ENCODE measurements at regions not wholly inside any gene's neighbourhood (a gene's known extent, or its start where the extent isn't known, plus 50 kb on each side); places are given as distances from the start of the nearest gene placed in this dataset.

DNA sequence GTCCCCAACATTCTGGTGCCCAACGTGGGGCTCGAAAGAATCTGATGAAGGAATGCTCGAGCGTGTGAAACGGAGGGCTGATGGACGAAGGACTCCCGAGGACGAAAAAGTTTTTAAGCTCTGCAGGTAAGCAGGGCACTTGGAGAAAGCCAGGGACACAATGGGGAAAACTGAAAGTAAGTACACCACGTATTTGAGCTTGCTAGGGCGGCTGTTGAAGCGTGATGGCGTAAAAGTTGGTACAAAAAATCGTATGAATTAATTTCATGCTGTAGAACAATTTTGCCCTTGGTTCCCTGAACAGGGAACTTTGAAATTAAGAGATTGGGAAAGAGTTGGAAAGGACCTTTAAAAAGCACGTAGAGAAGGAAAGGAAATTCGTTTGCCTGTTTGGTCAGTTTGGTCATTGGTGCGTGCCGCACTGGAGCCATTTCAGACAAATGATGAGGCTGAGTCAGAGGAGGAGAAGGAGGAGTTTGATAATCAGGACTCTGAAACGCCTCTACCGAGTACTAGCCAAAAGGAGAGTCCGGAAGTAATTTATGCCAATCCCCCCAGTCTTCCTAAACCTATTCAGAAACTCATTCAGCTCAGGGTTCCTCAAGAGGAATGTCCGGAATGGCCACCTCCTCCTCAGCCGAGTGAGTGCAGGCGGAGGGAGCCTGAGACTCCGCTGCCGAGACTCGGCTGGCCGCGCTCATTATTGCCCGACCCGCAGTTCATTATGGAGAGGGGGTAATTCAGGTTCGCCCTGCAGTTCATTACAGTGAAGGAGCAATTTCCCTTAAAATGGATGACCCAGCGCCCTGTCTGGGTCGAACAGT, 59.2 kb upstream of the PRSS16 start (continued):
- TF ChIP-seq, protein P1, sequence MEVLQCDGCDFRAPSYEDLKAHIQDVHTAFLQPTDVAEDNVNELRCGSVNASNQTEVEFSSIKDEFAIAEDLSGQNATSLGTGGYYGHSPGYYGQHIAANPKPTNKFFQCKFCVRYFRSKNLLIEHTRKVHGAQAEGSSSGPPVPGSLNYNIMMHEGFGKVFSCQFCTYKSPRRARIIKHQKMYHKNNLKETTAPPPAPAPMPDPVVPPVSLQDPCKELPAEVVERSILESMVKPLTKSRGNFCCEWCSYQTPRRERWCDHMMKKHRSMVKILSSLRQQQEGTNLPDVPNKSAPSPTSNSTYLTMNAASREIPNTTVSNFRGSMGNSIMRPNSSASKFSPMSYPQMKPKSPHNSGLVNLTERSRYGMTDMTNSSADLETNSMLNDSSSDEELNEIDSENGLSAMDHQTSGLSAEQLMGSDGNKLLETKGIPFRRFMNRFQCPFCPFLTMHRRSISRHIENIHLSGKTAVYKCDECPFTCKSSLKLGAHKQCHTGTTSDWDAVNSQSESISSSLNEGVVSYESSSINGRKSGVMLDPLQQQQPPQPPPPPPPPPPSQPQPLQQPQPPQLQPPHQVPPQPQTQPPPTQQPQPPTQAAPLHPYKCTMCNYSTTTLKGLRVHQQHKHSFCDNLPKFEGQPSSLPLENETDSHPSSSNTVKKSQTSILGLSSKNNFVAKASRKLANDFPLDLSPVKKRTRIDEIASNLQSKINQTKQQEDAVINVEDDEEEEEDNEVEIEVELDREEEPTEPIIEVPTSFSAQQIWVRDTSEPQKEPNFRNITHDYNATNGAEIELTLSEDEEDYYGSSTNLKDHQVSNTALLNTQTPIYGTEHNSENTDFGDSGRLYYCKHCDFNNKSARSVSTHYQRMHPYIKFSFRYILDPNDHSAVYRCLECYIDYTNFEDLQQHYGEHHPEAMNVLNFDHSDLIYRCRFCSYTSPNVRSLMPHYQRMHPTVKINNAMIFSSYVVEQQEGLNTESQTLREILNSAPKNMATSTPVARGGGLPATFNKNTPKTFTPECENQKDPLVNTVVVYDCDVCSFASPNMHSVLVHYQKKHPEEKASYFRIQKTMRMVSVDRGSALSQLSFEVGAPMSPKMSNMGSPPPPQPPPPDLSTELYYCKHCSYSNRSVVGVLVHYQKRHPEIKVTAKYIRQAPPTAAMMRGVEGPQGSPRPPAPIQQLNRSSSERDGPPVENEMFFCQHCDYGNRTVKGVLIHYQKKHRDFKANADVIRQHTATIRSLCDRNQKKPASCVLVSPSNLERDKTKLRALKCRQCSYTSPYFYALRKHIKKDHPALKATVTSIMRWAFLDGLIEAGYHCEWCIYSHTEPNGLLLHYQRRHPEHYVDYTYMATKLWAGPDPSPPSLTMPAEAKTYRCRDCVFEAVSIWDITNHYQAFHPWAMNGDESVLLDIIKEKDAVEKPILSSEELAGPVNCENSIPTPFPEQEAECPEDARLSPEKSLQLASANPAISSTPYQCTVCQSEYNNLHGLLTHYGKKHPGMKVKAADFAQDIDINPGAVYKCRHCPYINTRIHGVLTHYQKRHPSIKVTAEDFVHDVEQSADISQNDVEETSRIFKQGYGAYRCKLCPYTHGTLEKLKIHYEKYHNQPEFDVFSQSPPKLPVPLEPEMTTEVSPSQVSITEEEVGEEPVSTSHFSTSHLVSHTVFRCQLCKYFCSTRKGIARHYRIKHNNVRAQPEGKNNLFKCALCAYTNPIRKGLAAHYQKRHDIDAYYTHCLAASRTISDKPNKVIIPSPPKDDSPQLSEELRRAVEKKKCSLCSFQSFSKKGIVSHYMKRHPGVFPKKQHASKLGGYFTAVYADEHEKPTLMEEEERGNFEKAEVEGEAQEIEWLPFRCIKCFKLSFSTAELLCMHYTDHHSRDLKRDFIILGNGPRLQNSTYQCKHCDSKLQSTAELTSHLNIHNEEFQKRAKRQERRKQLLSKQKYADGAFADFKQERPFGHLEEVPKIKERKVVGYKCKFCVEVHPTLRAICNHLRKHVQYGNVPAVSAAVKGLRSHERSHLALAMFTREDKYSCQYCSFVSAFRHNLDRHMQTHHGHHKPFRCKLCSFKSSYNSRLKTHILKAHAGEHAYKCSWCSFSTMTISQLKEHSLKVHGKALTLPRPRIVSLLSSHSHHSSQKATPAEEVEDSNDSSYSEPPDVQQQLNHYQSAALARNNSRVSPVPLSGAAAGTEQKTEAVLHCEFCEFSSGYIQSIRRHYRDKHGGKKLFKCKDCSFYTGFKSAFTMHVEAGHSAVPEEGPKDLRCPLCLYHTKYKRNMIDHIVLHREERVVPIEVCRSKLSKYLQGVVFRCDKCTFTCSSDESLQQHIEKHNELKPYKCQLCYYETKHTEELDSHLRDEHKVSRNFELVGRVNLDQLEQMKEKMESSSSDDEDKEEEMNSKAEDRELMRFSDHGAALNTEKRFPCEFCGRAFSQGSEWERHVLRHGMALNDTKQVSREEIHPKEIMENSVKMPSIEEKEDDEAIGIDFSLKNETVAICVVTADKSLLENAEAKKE (CRISPR knock-in tag; IDR thresholded peaks at IDR 0.05): no peak
- TF ChIP-seq JUNB (IDR thresholded peaks at IDR 0.05; ENCODE audit: unreplicated experiment) (no peak), POLR2AphosphoS5 (IDR thresholded peaks at IDR 0.05; ENCODE audit: low read depth) (peak; percentile 44; the same call in 1 of the 2 replicates)

- H3K9me3 Mint-ChIP-seq: no peaks in the 10 kb centered on the region
- peaks cover 14% of the 10 kb centered on the region; the same call in 1 of the 2 replicates for H3K27me3 ChIP-seq (ENCODE audit: insufficient read depth)
- H3K4me3 Mint-ChIP-seq: peak overlapping the region; percentile 87
- H4K20me1 ChIP-seq (replicated peaks; ENCODE audit: insufficient read depth): no peaks in the 10 kb centered on the region
- H3K27ac Mint-ChIP-seq: peak overlapping the region; percentile 92
- no peaks in the 10 kb centered on the region; the same call in 2 of the 3 replicates for H3K36me3 Mint-ChIP-seq (ENCODE audit: low read depth)
- H3K27ac ChIP-seq (ENCODE audit: low read depth): no peak overlapping the region
- DNase-seq (ENCODE audit: low spot score) (peak; percentile 94), ATAC-seq (peak; percentile 84)
- peaks cover 15% of the 10 kb centered on the region for H3K4me1 Mint-ChIP-seq
- no peaks in the 10 kb centered on the region for H3K36me3 ChIP-seq (ENCODE audit: insufficient read depth)
- peak overlapping the region; percentile 73 for H3K4me3 ChIP-seq
- H3K27me3 Mint-ChIP-seq (ENCODE audit: insufficient read depth, low read depth, poor library complexity): peaks cover 6% of the 10 kb centered on the region
- no peak overlapping the region for H2AFZ ChIP-seq
- H3F3A ChIP-seq (replicated peaks; ENCODE audit: low read depth): no peaks in the 10 kb centered on the region
- H3K4me1 ChIP-seq (ENCODE audit: insufficient read depth): peaks cover 9% of the 10 kb centered on the region; the same call in 1 of the 2 replicates
- H3K79me2 ChIP-seq (replicated peaks; ENCODE audit: insufficient read depth): no peaks in the 10 kb centered on the region
- peak overlapping the region; percentile 89 for H3K4me2 ChIP-seq
- H3K9me2 ChIP-seq (ENCODE audit: insufficient read depth): no peaks in the 10 kb centered on the region
- no peak for TF ChIP-seq NANOG (IDR thresholded peaks at IDR 0.05; ENCODE audit: borderline replicate concordance)
- no peak for TF ChIP-seq EZH2 (IDR thresholded peaks at IDR 0.05; ENCODE audit: low read depth, unreplicated experiment)
- TF ChIP-seq, protein P1 (CRISPR knock-in tag; IDR thresholded peaks at IDR 0.05): no peak
Measured at GRCh38 chr6:27188885-27189418, 58.5 kb upstream of the PRSS16 start.
